ENCODE measurements at regions not wholly inside any gene's neighbourhood (a gene's known extent, or its start where the extent isn't known, plus 50 kb on each side); places are given as distances from the start of the nearest gene placed in this dataset.

- CTCF ChIA-PET (ENCODE audit: partially characterized antibody) = no interaction called here
- Mint-ChIP-seq H3K9me3 (peaks cover 0 to 9% (median 3%) of the 10 kb centered on the region in 8 donors), H3K4me1 (no peaks in the 10 kb centered on the region)
These were observed 193.1 kb upstream of the SEMA3C start for GRCh38 chr7:81111781-81112540.

GRCh38 chr7:81111358-81111757 lies 192.5 kb upstream of the SEMA3C start:
- CTCF ChIA-PET (ENCODE audit: partially characterized antibody) = no interaction called here
- Mint-ChIP-seq H3K27me3 (no peaks in the 10 kb centered on the region), H3K4me3 (no peak overlapping the region), H3K4me1 (no peaks in the 10 kb centered on the region), H3K9me3 (peaks cover 0 to 9% (median 3%) of the 10 kb centered on the region in 8 donors), H3K27ac (no peak overlapping the region), H3K36me3 (no peaks in the 10 kb centered on the region)
- POLR2A ChIA-PET (ENCODE audit: partially characterized antibody) = no interaction called here
- H3K4me1 ChIP-seq (ENCODE audit: insufficient read depth, low read length) = no peaks in the 10 kb centered on the region
- H3K4me3 ChIP-seq (ENCODE audit: low read length in 2 of 2) = no peak overlapping the region
- no peaks in the 10 kb centered on the region for H3K27me3 ChIP-seq (ENCODE audit: insufficient read depth, low read length)
- DNase-seq = no peak
- H3K9me3 ChIP-seq (ENCODE audit: control insufficient read depth in 1 of 2, low read length in 2 of 2) = no peaks in the 10 kb centered on the region
- H3K36me3 ChIP-seq (ENCODE audit: insufficient read depth, low read length) = no peaks in the 10 kb centered on the region
- intact Hi-C loops (cut with micrococcal nuclease) = no loop called here
- H3K27ac ChIP-seq (ENCODE audit: low read depth, low read length) = no peak overlapping the region

More at GRCh38 chr7:81111781-81112540, 193.1 kb upstream of the SEMA3C start:
- POLR2A ChIA-PET (ENCODE audit: partially characterized antibody) = no interaction called here
- H3K27me3 ChIP-seq (ENCODE audit: insufficient read depth, low read length) = no peaks in the 10 kb centered on the region
- Mint-ChIP-seq H3K27me3 (no peaks in the 10 kb centered on the region), H3K27ac (no peak overlapping the region), H3K4me3 (no peak overlapping the region), H3K36me3 (no peaks in the 10 kb centered on the region)
- DNase-seq = no peak
- H3K36me3 ChIP-seq (ENCODE audit: insufficient read depth, low read length) = no peaks in the 10 kb centered on the region
- H3K4me3 ChIP-seq (ENCODE audit: low read length in 2 of 2) = no peak overlapping the region
- intact Hi-C loops (cut with micrococcal nuclease) = no loop called here
- no peaks in the 10 kb centered on the region for H3K4me1 ChIP-seq (ENCODE audit: insufficient read depth, low read length)
- no peak overlapping the region for H3K27ac ChIP-seq (ENCODE audit: low read depth, low read length)
- no peaks in the 10 kb centered on the region for H3K9me3 ChIP-seq (ENCODE audit: control insufficient read depth in 1 of 2, low read length in 2 of 2)

GRCh38 chr7:81110673-81111072 lies 191.8 kb upstream of the SEMA3C start:
- intact Hi-C loops (cut with micrococcal nuclease) = no loop called here
- Mint-ChIP-seq H3K27me3 (no peaks in the 10 kb centered on the region), H3K9me3 (peaks cover 0 to 9% (median 3%) of the 10 kb centered on the region in 8 donors), H3K4me1 (no peaks in the 10 kb centered on the region), H3K4me3 (no peak overlapping the region), H3K36me3 (no peaks in the 10 kb centered on the region), H3K27ac (no peak overlapping the region)
- CTCF ChIA-PET (ENCODE audit: partially characterized antibody) = no interaction called here
- H3K4me1 ChIP-seq (ENCODE audit: insufficient read depth, low read length) = no peaks in the 10 kb centered on the region
- H3K27me3 ChIP-seq (ENCODE audit: insufficient read depth, low read length) = no peaks in the 10 kb centered on the region
- H3K9me3 ChIP-seq (ENCODE audit: control insufficient read depth in 1 of 2, low read length in 2 of 2) = no peaks in the 10 kb centered on the region
- H3K36me3 ChIP-seq (ENCODE audit: insufficient read depth, low read length) = no peaks in the 10 kb centered on the region
- no peak for DNase-seq
- POLR2A ChIA-PET (ENCODE audit: partially characterized antibody) = no interaction called here
- H3K4me3 ChIP-seq (ENCODE audit: low read length in 2 of 2) = no peak overlapping the region
- H3K27ac ChIP-seq (ENCODE audit: low read depth, low read length) = no peak overlapping the region

GRCh38 chr7:81098213-81098612 lies 179.4 kb upstream of the SEMA3C start:
- H3K27me3 Mint-ChIP-seq = no peaks in the 10 kb centered on the region
- no peaks in the 10 kb centered on the region for H3K36me3 Mint-ChIP-seq
- no peaks in the 10 kb centered on the region for H3K4me1 Mint-ChIP-seq
- ChIA-PET POLR2A (ENCODE audit: partially characterized antibody) (no interaction called here), CTCF (ENCODE audit: partially characterized antibody) (no interaction called here)
- H3K9me3 Mint-ChIP-seq = peaks cover 0 to 7% (median 0%) of the 10 kb centered on the region in 8 donors
- H3K27ac ChIP-seq (ENCODE audit: low read depth, low read length) = no peak overlapping the region
- no peaks in the 10 kb centered on the region for H3K27me3 ChIP-seq (ENCODE audit: insufficient read depth, low read length)
- H3K4me3 Mint-ChIP-seq = no peak overlapping the region
- H3K4me1 ChIP-seq (ENCODE audit: insufficient read depth, low read length) = no peaks in the 10 kb centered on the region
- intact Hi-C loops (cut with micrococcal nuclease) = no loop called here
- H3K9me3 ChIP-seq (ENCODE audit: control insufficient read depth in 1 of 2, low read length in 2 of 2) = no peaks in the 10 kb centered on the region
- no peak overlapping the region for H3K4me3 ChIP-seq (ENCODE audit: low read length in 2 of 2)
- H3K27ac Mint-ChIP-seq = no peak overlapping the region
- H3K36me3 ChIP-seq (ENCODE audit: insufficient read depth, low read length) = no peaks in the 10 kb centered on the region
- no peak for DNase-seq

- intact Hi-C loops (cut with micrococcal nuclease) = no loop called here
These were observed 176.1 kb upstream of the SEMA3C start for GRCh38 chr7:81094952-81095351.

GRCh38 chr7:81081616-81082015 lies 162.8 kb upstream of the SEMA3C start:
- no peaks in the 10 kb centered on the region for H3K4me1 Mint-ChIP-seq
- ChIA-PET POLR2A (ENCODE audit: partially characterized antibody) (no interaction called here), CTCF (ENCODE audit: partially characterized antibody) (no interaction called here)
- H3K27me3 Mint-ChIP-seq = no peaks in the 10 kb centered on the region
- H3K4me1 ChIP-seq (ENCODE audit: insufficient read depth, low read length) = no peaks in the 10 kb centered on the region
- no peak overlapping the region for H3K27ac Mint-ChIP-seq
- H3K36me3 Mint-ChIP-seq = no peaks in the 10 kb centered on the region
- H3K4me3 ChIP-seq (ENCODE audit: low read length in 2 of 2) = no peak overlapping the region
- DNase-seq = no peak
- intact Hi-C loops (cut with micrococcal nuclease) = no loop called here
- H3K9me3 ChIP-seq (ENCODE audit: control insufficient read depth in 1 of 2, low read length in 2 of 2) = no peaks in the 10 kb centered on the region
- no peaks in the 10 kb centered on the region for H3K27me3 ChIP-seq (ENCODE audit: insufficient read depth, low read length)
- no peak overlapping the region for H3K27ac ChIP-seq (ENCODE audit: low read depth, low read length)
- peaks cover 2 to 20% (median 8%) of the 10 kb centered on the region in 8 donors for H3K9me3 Mint-ChIP-seq
- no peaks in the 10 kb centered on the region for H3K36me3 ChIP-seq (ENCODE audit: insufficient read depth, low read length)
- no peak overlapping the region for H3K4me3 Mint-ChIP-seq

More at GRCh38 chr7:81094952-81095351, 176.1 kb upstream of the SEMA3C start:
- ChIA-PET POLR2A (ENCODE audit: partially characterized antibody) (no interaction called here), CTCF (ENCODE audit: partially characterized antibody) (no interaction called here)
- no peak for DNase-seq
- Mint-ChIP-seq H3K4me1 (no peaks in the 10 kb centered on the region), H3K27me3 (no peaks in the 10 kb centered on the region), H3K36me3 (no peaks in the 10 kb centered on the region), H3K27ac (no peak overlapping the region), H3K9me3 (peaks cover 0 to 6% (median 2%) of the 10 kb centered on the region in 8 donors), H3K4me3 (no peak overlapping the region)
- H3K36me3 ChIP-seq (ENCODE audit: insufficient read depth, low read length) = no peaks in the 10 kb centered on the region
- no peak overlapping the region for H3K27ac ChIP-seq (ENCODE audit: low read depth, low read length)
- no peaks in the 10 kb centered on the region for H3K9me3 ChIP-seq (ENCODE audit: control insufficient read depth in 1 of 2, low read length in 2 of 2)
- H3K27me3 ChIP-seq (ENCODE audit: insufficient read depth, low read length) = no peaks in the 10 kb centered on the region
- H3K4me3 ChIP-seq (ENCODE audit: low read length in 2 of 2) = no peak overlapping the region
- H3K4me1 ChIP-seq (ENCODE audit: insufficient read depth, low read length) = no peaks in the 10 kb centered on the region

- no peak overlapping the region for H3K27ac Mint-ChIP-seq
- no peak overlapping the region for H3K4me3 ChIP-seq (ENCODE audit: low read length in 2 of 2)
- no peak overlapping the region for H3K4me3 Mint-ChIP-seq
- H3K9me3 Mint-ChIP-seq = peaks cover 2 to 16% (median 10%) of the 10 kb centered on the region in 8 donors
- no peaks in the 10 kb centered on the region for H3K4me1 Mint-ChIP-seq
- no peaks in the 10 kb centered on the region for H3K4me1 ChIP-seq (ENCODE audit: insufficient read depth, low read length)
- intact Hi-C loops (cut with micrococcal nuclease) = no loop called here
- H3K36me3 ChIP-seq (ENCODE audit: insufficient read depth, low read length) = no peaks in the 10 kb centered on the region
- ChIA-PET POLR2A (ENCODE audit: partially characterized antibody) (no interaction called here), CTCF (ENCODE audit: partially characterized antibody) (no interaction called here)
- H3K27me3 Mint-ChIP-seq = no peaks in the 10 kb centered on the region
- H3K9me3 ChIP-seq (ENCODE audit: control insufficient read depth in 1 of 2, low read length in 2 of 2) = no peaks in the 10 kb centered on the region
- DNase-seq = no peak
- no peaks in the 10 kb centered on the region for H3K27me3 ChIP-seq (ENCODE audit: insufficient read depth, low read length)
- no peaks in the 10 kb centered on the region for H3K36me3 Mint-ChIP-seq
- no peak overlapping the region for H3K27ac ChIP-seq (ENCODE audit: low read depth, low read length)
These were observed 161.7 kb upstream of the SEMA3C start for GRCh38 chr7:81080553-81080952.

Measured in CD4-positive, alpha-beta memory T cell (primary cell).